PC-9 (cell line): ENCODE measurements at regions not wholly inside any gene's neighbourhood (a gene's known extent, or its start where the extent isn't known, plus 50 kb on each side); places are given as distances from the start of the nearest gene placed in this dataset.
"Not testable (repeated sequence)": the region's sequence is repeated elsewhere in the genome, so short reads cannot be mapped to it uniquely, and the experiment has no call there.

Source experiments
- BruUV-seq: library from RNA; stranded (reverse); fragments of 400-500 nt; replicated peaks from 2 replicates; lab custom pipeline; 2021; lab: Mats Ljungman, UMichigan
- CTCF ChIA-PET: fragments of 300-600 bp; sonication (Branson Sonifier 250); formaldehyde crosslinking; loops from one replicate; lab custom pipeline; 2022; ENCODE audit warnings: antibody characterized with exemption; lab: Charles Lee
- POLR2A ChIA-PET: fragments of 300-600 bp; sonication (Branson Sonifier 250); formaldehyde crosslinking; loops from one replicate; lab custom pipeline; 2022; ENCODE audit warnings: antibody characterized with exemption; ENCODE audit not compliant: unreplicated experiment; lab: Charles Lee
- DNase-seq, 2 experiments: peaks; one replicate each; pipeline versions ENCODE4 v3.0.0 to v3.0.0-alpha.2; 2015 to 2022; ENCODE audit warnings: mixed read lengths in 1 of 2
- H2AFZ ChIP-seq: fragments of 200-600 bp; sonication (generic); 2 replicates; pipeline ENCODE4 v1.8.1; 2017; ENCODE audit warnings: antibody characterized with exemption
- H3F3A ChIP-seq: fragments of 200-600 bp; sonication (generic); 2 replicates; pipeline ENCODE4 v1.8.1; 2017; ENCODE audit warnings: antibody characterized with exemption, mild to moderate bottlenecking, low read depth; ENCODE audit not compliant: insufficient read depth
- H3K27ac ChIP-seq: fragments of 200-600 bp; sonication (generic); 2 replicates; pipeline ENCODE4 v1.6.1; 2016; ENCODE audit warnings: mixed run types
- H3K27me3 ChIP-seq: fragments of 200-600 bp; sonication (generic); 2 replicates; pipeline ENCODE4 v1.6.1; 2016; ENCODE audit warnings: low read depth, mixed run types; ENCODE audit not compliant: insufficient read depth
- H3K36me3 ChIP-seq: fragments of 200-600 bp; sonication (generic); 2 replicates; pipeline ENCODE4 v1.6.1; 2016; ENCODE audit warnings: low read depth, mixed run types
- H3K4me1 ChIP-seq: fragments of 200-600 bp; sonication (generic); replicated peaks from 2 replicates; pipeline ENCODE4 v1.6.1; 2016; ENCODE audit warnings: mixed run types; ENCODE audit not compliant: insufficient read depth
- H3K4me2 ChIP-seq: fragments of 200-600 bp; sonication (generic); 2 replicates; pipeline ENCODE4 v1.6.1; 2017; ENCODE audit warnings: mixed run types
- H3K4me3 ChIP-seq: fragments of 200-600 bp; sonication (generic); 2 replicates; pipeline ENCODE4 v1.6.1; 2016; ENCODE audit warnings: mixed run types
- H3K79me2 ChIP-seq: fragments of 200-600 bp; sonication (generic); 2 replicates; pipeline ENCODE4 v1.6.1; 2017; ENCODE audit warnings: low read depth, mixed run types
- H3K9me2 ChIP-seq: fragments of 200-600 bp; sonication (generic); 2 replicates; pipeline ENCODE4 v1.8.1; 2017; ENCODE audit warnings: mild to moderate bottlenecking; ENCODE audit not compliant: insufficient read depth
- H3K9me3 ChIP-seq: fragments of 200-600 bp; sonication (generic); 2 replicates; pipeline ENCODE4 v1.8.1; 2016; ENCODE audit warnings: low read depth; ENCODE audit not compliant: insufficient read depth
- H4K20me1 ChIP-seq: fragments of 200-600 bp; sonication (generic); 2 replicates; pipeline ENCODE4 v1.8.1; 2017; ENCODE audit not compliant: insufficient read depth
- CTCF ChIP-seq: fragments of 200-600 bp; sonication (generic); conservative IDR thresholded peaks from 2 replicates; pipeline ENCODE4 v1.6.1; 2017; ENCODE audit warnings: mixed run types, antibody characterized with exemption, mild to moderate bottlenecking, moderate library complexity
- EZH2 ChIP-seq: fragments of 200-600 bp; sonication (generic); IDR thresholded peaks from 2 replicates; pipeline ENCODE4 v1.8.0; 2017; ENCODE audit warnings: antibody characterized with exemption, low read depth
- intact Hi-C: fragments of 100-400 bp; cut with micrococcal nuclease; formaldehyde crosslinking; loops from one replicate; pipeline ENCODE4 v1.10.0; 2022; ENCODE audit not compliant: unreplicated experiment

- ChIA-PET CTCF (no interaction called here), POLR2A (interaction anchor here (0.7 kb wide), 1 partner anchor 825 kb away, joined by 4 read pairs; no protein-coding TSS in a partner anchor)
- Histone ChIP-seq H3K9me2 (no peaks in the 10 kb centered on the region), H2AFZ (no peak overlapping the region), H3K27me3 (no peaks in the 10 kb centered on the region), H3K27ac (no peak overlapping the region), H3K4me3 (no peak overlapping the region), H3K36me3 (no peaks in the 10 kb centered on the region), H3K4me2 (no peak overlapping the region), H3K9me3 (no peaks in the 10 kb centered on the region), H3K79me2 (no peaks in the 10 kb centered on the region), H4K20me1 (no peaks in the 10 kb centered on the region), H3K4me1 (0 out of 2 replicates have a peak, but pooled peaks cover 6% of the 10 kb centered on the region), H3F3A (no peaks in the 10 kb centered on the region)
- no peak for DNase-seq
- intact Hi-C loops, result no loop called here
- no TSS peak for BruUV-seq
- no peak for TF ChIP-seq CTCF
- no peak for TF ChIP-seq EZH2
Measured at GRCh38 chr6:4635666-4636065, 140.5 kb upstream of the CDYL start.

- no peak overlapping the region for H3K27ac ChIP-seq
- no TSS peak for BruUV-seq
- H3K4me1 ChIP-seq, result no peaks in the 10 kb centered on the region
- intact Hi-C loops, result no loop called here
- no peak overlapping the region for H3K4me2 ChIP-seq
- no peaks in the 10 kb centered on the region for H3K36me3 ChIP-seq
- POLR2A ChIA-PET, result interaction anchor here (0.6 kb wide), 1 partner anchor 87 kb away, joined by 3 read pairs; no protein-coding TSS in a partner anchor
- no peaks in the 10 kb centered on the region for H3F3A ChIP-seq
- no peaks in the 10 kb centered on the region for H3K27me3 ChIP-seq
- no peaks in the 10 kb centered on the region; the same call in 1 of the 2 replicates for H3K9me3 ChIP-seq
- no peak for DNase-seq
- H3K4me3 ChIP-seq, result no peak overlapping the region
- no peak overlapping the region for H2AFZ ChIP-seq
- H3K79me2 ChIP-seq, result no peaks in the 10 kb centered on the region
- CTCF ChIA-PET, result no interaction called here
- H3K9me2 ChIP-seq, result no peaks in the 10 kb centered on the region
- TF ChIP-seq EZH2, result no peak
- TF ChIP-seq CTCF, result no peak
- no peaks in the 10 kb centered on the region for H4K20me1 ChIP-seq
Measured at GRCh38 chr6:4632421-4632820, 143.8 kb upstream of the CDYL start.

DNA sequence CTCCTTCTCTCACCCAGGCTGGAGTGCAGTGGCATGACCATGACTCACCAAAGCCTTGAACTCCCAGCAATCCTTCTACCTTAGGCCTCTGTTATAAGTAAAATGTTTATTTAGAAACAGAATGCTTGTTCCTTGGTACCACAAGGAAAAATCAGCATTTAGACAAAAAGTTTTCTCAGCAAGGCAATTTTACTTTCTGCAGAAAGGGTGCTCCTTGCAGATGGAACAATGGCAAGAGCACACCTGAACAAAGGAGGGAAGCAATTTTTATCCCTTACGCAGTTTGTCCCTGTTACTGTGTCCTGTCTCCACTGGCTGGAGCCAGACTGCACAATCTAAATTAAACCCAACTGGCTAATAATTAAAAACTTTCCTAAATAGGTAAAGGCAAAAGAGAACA, 146.4 kb upstream of the CDYL start:
- H3K79me2 ChIP-seq, POLR2A ChIA-PET, H3F3A ChIP-seq, H2AFZ ChIP-seq, H3K4me3 ChIP-seq, H3K36me3 ChIP-seq, H3K9me2 ChIP-seq, intact Hi-C loops, H3K27ac ChIP-seq, H3K4me2 ChIP-seq, DNase-seq, H3K27me3 ChIP-seq, H4K20me1 ChIP-seq, BruUV-seq, H3K4me1 ChIP-seq, H3K9me3 ChIP-seq: not testable (repeated sequence)
- CTCF ChIA-PET, result interaction anchor here (0.6 kb wide), 1 partner anchor 22 kb away, joined by 3 read pairs; no protein-coding TSS in a partner anchor

DNA sequence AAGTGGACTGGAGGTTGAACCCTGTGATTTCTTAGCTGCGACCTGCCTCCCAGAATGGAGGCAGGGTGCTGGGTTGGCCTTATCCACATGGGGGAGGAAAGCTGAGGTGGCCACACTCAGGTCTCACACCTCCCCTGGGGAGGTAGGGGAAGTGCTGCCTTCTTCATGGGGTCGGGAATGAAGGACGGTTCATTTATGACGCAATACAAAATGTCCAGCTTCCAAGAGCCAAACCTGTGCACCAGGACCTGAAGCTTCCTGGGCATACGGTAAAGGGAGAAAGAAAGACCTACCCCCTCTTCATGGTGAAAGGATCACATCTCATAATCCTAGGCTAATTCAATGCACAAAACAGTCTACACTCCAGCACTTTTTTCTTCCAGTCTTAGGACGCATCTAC, 150.6 kb upstream of the CDYL start:
- intact Hi-C loops, result no loop called here
- DNase-seq, result no peak
- ChIA-PET POLR2A (no interaction called here), CTCF (no interaction called here)
- H3K27ac ChIP-seq, result no peak overlapping the region
- TF ChIP-seq CTCF (no peak), EZH2 (no peak)
- no peak overlapping the region for H3K4me2 ChIP-seq
- H3K27me3 ChIP-seq, result no peaks in the 10 kb centered on the region
- H4K20me1 ChIP-seq, result no peaks in the 10 kb centered on the region
- no TSS peak for BruUV-seq
- no peaks in the 10 kb centered on the region for H3K4me1 ChIP-seq
- no peak overlapping the region for H3K4me3 ChIP-seq
- no peaks in the 10 kb centered on the region for H3F3A ChIP-seq
- no peaks in the 10 kb centered on the region for H3K79me2 ChIP-seq
- H3K36me3 ChIP-seq, result no peaks in the 10 kb centered on the region
- H3K9me3 ChIP-seq, result no peaks in the 10 kb centered on the region; the same call in 1 of the 2 replicates
- no peak overlapping the region for H2AFZ ChIP-seq
- H3K9me2 ChIP-seq, result no peaks in the 10 kb centered on the region
